ENCODE measurements at regions not wholly inside any gene's neighbourhood (a gene's known extent, or its start where the extent isn't known, plus 50 kb on each side); places are given as distances from the start of the nearest gene placed in this dataset.

DNA sequence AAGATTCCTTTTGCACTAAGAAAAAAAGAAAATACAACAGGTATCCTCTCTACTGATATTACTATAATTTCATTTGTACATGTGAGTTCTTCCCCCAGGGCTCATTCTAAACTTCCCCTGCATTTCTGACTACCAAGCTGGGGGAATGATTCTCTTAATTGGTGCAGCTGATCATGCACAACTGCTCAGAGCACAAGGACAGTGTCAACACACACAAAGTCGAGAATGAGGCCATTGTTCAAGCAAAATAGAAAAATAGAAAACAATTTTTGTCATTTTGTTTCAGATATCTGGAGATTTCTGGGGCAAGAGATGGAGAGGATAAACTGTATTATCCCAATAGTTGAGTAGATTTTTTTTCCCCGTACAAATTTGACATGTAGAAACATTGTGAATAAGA, 236.3 kb downstream of the HAO1 start:
- H3K27ac ChIP-seq: no peak overlapping the region
- TF ChIP-seq, protein P1, sequence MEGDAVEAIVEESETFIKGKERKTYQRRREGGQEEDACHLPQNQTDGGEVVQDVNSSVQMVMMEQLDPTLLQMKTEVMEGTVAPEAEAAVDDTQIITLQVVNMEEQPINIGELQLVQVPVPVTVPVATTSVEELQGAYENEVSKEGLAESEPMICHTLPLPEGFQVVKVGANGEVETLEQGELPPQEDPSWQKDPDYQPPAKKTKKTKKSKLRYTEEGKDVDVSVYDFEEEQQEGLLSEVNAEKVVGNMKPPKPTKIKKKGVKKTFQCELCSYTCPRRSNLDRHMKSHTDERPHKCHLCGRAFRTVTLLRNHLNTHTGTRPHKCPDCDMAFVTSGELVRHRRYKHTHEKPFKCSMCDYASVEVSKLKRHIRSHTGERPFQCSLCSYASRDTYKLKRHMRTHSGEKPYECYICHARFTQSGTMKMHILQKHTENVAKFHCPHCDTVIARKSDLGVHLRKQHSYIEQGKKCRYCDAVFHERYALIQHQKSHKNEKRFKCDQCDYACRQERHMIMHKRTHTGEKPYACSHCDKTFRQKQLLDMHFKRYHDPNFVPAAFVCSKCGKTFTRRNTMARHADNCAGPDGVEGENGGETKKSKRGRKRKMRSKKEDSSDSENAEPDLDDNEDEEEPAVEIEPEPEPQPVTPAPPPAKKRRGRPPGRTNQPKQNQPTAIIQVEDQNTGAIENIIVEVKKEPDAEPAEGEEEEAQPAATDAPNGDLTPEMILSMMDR (conservative IDR thresholded peaks at IDR 0.05): no peak
- TF ChIP-seq ZFX (IDR thresholded peaks at IDR 0.05): no peak

DNA sequence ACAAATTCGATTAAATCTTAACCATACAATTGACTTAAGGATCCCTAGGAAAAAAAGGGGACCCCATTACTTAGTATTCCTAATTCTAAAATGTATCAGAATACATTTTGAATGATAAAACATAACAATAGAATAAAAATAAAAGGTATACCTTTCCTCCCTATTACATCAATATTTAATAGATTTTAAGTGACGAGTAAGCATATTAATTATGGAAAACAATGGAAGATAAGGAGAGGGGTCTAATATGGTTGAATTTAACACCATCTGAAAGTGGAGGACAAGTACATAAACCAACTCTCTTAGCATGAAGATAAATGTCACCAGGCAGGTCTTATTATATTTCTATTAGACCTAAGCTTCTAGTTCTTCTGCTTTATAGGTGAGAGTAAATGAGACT, 232.1 kb downstream of the HAO1 start:
- TF ChIP-seq, protein P1 (conservative IDR thresholded peaks at IDR 0.05): no peak
- TF ChIP-seq ZFX (IDR thresholded peaks at IDR 0.05): no peak

DNA sequence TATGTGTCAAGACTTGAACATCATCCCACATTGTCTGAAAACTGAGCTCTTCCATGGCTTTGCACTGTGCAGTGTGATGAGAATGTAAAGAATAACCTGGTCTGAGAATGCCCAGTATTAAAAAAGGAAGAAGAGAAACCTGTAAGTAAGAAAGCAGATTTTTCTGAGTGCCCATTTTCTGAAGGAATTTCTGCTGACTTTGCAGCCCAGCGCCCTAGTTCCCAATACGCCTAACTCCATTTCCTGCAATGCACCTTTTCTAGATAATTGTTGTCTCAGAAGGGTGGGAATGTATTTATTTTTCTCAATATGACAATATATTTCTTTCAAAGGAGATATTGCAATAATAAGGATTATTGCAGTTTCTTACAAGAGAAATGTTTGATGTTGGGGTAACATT, 231.5 kb downstream of the HAO1 start:
- no peak overlapping the region for H3K27ac ChIP-seq
- TF ChIP-seq ZFX (IDR thresholded peaks at IDR 0.05): no peak
- TF ChIP-seq, protein P1 (conservative IDR thresholded peaks at IDR 0.05): no peak

More for the DNA sequence above, 232.1 kb downstream of the HAO1 start:
- H3K27ac ChIP-seq: no peak overlapping the region

DNA sequence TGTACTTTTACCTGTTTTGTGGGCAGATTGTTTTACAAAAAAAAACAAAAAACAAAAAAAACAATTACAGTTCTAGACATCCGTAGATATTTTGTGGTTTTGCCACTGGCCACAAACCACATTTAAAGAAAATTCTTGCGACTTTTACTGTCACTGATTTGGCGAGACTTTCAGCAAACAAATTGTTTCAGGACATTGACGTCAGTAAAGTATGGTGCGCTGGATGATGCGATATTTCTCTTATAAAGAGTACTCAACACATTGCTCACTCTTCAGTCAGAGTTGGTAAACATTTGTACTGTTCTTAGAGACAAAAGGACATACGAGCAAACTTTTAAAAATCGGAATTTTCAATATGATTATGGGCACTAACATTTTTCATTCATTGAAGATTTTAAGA, 229.8 kb downstream of the HAO1 start:
- H3K27ac ChIP-seq: no peak overlapping the region
- TF ChIP-seq, protein P1 (conservative IDR thresholded peaks at IDR 0.05): no peak
- no peak for TF ChIP-seq ZFX (IDR thresholded peaks at IDR 0.05)

DNA sequence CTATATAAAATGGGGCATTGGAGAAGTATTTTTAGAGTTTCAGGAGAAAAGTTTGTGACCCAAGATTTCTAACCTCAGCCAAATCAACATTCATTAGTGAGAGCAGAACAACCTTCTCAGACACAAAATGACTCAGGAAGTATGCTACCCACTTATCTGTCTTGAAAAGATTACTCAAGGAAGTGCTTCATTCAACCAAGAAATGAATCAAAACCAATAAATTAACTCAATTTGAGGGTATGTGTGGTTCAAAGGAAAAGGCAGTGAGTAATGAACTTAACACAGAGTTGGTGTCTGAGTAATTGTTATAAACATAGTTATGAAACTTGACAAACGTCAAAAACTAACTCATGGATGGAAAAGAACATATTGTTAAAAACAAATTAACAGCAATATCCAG, 227.6 kb downstream of the HAO1 start:
- TF ChIP-seq, protein P1 (conservative IDR thresholded peaks at IDR 0.05): no peak
- no peak for TF ChIP-seq ZFX (IDR thresholded peaks at IDR 0.05)
- H3K27ac ChIP-seq: no peak overlapping the region

DNA sequence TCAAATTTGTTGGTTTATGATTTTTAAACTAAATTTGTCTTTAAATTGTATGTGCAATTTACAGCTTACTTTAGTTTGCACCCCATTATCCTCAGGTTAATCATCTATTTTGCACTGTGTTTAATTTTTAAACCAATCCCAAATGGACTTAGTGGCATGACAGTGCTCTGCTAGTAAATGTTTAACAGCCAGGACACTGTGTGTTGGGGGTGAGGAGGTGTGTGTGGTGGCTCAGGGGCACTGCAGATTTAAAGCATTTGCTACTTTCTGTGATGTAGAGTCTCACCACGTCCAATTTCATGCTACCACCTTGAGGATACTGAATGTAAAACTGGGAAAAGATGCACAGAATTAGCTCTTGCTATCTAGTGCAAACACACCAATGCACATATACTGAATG, 225.7 kb downstream of the HAO1 start:
- H3K27ac ChIP-seq: no peak overlapping the region
- no peak for TF ChIP-seq ZFX (IDR thresholded peaks at IDR 0.05)
- TF ChIP-seq, protein P1 (conservative IDR thresholded peaks at IDR 0.05): no peak

DNA sequence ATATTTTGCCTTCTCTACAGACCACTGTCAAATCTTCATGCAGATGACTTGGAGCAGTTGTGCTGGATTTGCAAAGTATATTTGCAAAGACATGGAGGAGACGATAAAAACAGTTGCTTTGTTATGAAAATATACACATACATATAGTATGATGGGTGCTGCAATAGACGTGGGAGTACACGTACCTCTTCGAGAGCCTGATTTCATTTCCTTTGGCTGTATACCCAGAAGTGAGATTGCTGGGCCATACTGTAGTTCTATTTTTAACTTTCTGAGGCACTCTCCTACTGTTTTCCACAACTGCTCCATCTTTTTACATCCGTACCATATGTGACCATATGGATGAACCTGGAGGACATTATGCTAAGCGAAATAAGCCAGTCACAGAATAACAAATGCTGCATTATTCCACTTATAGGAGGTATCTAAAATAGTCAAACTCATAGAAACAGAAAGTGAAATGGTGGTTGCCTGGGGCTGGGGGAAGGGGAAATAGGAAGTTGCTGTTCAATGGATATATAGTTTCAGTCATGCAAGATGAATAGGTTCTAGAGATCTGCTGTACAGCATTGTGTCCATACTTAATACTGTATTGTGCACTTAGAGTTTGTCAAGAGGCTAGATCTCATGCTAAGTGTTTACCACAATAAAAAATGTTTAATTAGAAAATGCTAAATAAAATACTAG, 223.8 kb downstream of the HAO1 start:
- TF ChIP-seq ZFX (IDR thresholded peaks at IDR 0.05): no peak
- TF ChIP-seq, protein P1 (conservative IDR thresholded peaks at IDR 0.05): no peak
- H3K27ac ChIP-seq: no peak overlapping the region
